Activated naive CD4-positive, alpha-beta T cell treated with anti-CD3 and anti-CD28 coated beads, Interleukin-2, amount 10 ng/mL, durations not matched to agents 7 days and 5 days (primary cell): ENCODE measurements at regions not wholly inside any gene's neighbourhood (a gene's known extent, or its start where the extent isn't known, plus 50 kb on each side); places are given as distances from the start of the nearest gene placed in this dataset.
"Not testable (repeated sequence)": the region's sequence is repeated elsewhere in the genome, so short reads cannot be mapped to it uniquely, and the experiment has no call there.

Experiments used
- CTCF ChIA-PET: fragments of 350-600 bp; sonication (Branson Sonifier 250); formaldehyde crosslinking; loops from one replicate; lab custom pipeline; 2021; ENCODE audit warnings: antibody characterized with exemption; lab: Charles Lee
- DNase-seq: peaks from one replicate; pipeline ENCODE4 v3.0.0-alpha.2; 2020
- H3K27ac Mint-ChIP-seq: one replicate; pipeline ENCODE4 v1.8.0; 2021; ENCODE audit warnings: mild to moderate bottlenecking, moderate library complexity, mixed read lengths
- H3K27me3 Mint-ChIP-seq: one replicate; pipeline ENCODE4 v1.8.0; 2021; ENCODE audit warnings: mild to moderate bottlenecking, mixed read lengths
- H3K36me3 Mint-ChIP-seq: one replicate; pipeline ENCODE4 v1.8.0; 2021; ENCODE audit warnings: mixed read lengths
- H3K4me1 Mint-ChIP-seq: one replicate; pipeline ENCODE4 v1.8.0; 2021; ENCODE audit warnings: mixed read lengths
- H3K4me3 Mint-ChIP-seq: one replicate; pipeline ENCODE4 v1.8.0; 2021; ENCODE audit warnings: mild to moderate bottlenecking, moderate library complexity, mixed read lengths
- H3K9me3 Mint-ChIP-seq: one replicate; pipeline ENCODE4 v1.8.0; 2021; ENCODE audit warnings: mixed read lengths

GRCh38 chr15:84360902-84361301 is 125.3 kb downstream of the GOLGA6L4 start:
- H3K27ac Mint-ChIP-seq, CTCF ChIA-PET, H3K4me1 Mint-ChIP-seq, H3K9me3 Mint-ChIP-seq, DNase-seq, H3K27me3 Mint-ChIP-seq, H3K36me3 Mint-ChIP-seq, H3K4me3 Mint-ChIP-seq: not testable (repeated sequence)

- H3K36me3 Mint-ChIP-seq, CTCF ChIA-PET, H3K4me3 Mint-ChIP-seq, H3K27ac Mint-ChIP-seq, DNase-seq, H3K9me3 Mint-ChIP-seq, H3K4me1 Mint-ChIP-seq: not testable (repeated sequence)
- H3K27me3 Mint-ChIP-seq = peaks cover 20% of the 10 kb centered on the region
These were observed 148.8 kb downstream of the GOLGA6L4 start for GRCh38 chr15:84384421-84384820.

GRCh38 chr15:84387086-84387485 is 151.5 kb downstream of the GOLGA6L4 start:
- H3K4me1 Mint-ChIP-seq = no peaks in the 10 kb centered on the region
- no peak overlapping the region for H3K4me3 Mint-ChIP-seq
- no peak overlapping the region for H3K27ac Mint-ChIP-seq
- no peaks in the 10 kb centered on the region for H3K9me3 Mint-ChIP-seq
- H3K27me3 Mint-ChIP-seq = peaks cover 43% of the 10 kb centered on the region
- no peaks in the 10 kb centered on the region for H3K36me3 Mint-ChIP-seq
- no peak for DNase-seq
- CTCF ChIA-PET = no interaction called here

GRCh38 chr15:84388201-84388600 is 152.6 kb downstream of the GOLGA6L4 start:
- H3K36me3 Mint-ChIP-seq, DNase-seq, H3K4me3 Mint-ChIP-seq, CTCF ChIA-PET, H3K27ac Mint-ChIP-seq, H3K9me3 Mint-ChIP-seq, H3K4me1 Mint-ChIP-seq: not testable (repeated sequence)
- H3K27me3 Mint-ChIP-seq = peaks cover 43% of the 10 kb centered on the region

GRCh38 chr15:84388638-84389037 is 153.1 kb downstream of the GOLGA6L4 start:
- H3K4me3 Mint-ChIP-seq, CTCF ChIA-PET, H3K4me1 Mint-ChIP-seq, H3K36me3 Mint-ChIP-seq, H3K9me3 Mint-ChIP-seq, H3K27ac Mint-ChIP-seq, DNase-seq: not testable (repeated sequence)
- H3K27me3 Mint-ChIP-seq = peaks cover 43% of the 10 kb centered on the region

GRCh38 chr15:84390324-84390723 is 154.8 kb downstream of the GOLGA6L4 start:
- H3K27ac Mint-ChIP-seq, CTCF ChIA-PET, H3K36me3 Mint-ChIP-seq: not testable (repeated sequence)

GRCh38 chr15:84391191-84391590 is 155.6 kb downstream of the GOLGA6L4 start:
- H3K27me3 Mint-ChIP-seq = peaks cover 36% of the 10 kb centered on the region
- H3K36me3 Mint-ChIP-seq = no peaks in the 10 kb centered on the region
- DNase-seq = no peak
- no peaks in the 10 kb centered on the region for H3K4me1 Mint-ChIP-seq
- CTCF ChIA-PET = no interaction called here
- H3K4me3 Mint-ChIP-seq = no peak overlapping the region
- no peak overlapping the region for H3K27ac Mint-ChIP-seq
- H3K9me3 Mint-ChIP-seq = no peaks in the 10 kb centered on the region

More at GRCh38 chr15:84390324-84390723, 154.8 kb downstream of the GOLGA6L4 start:
- not testable (repeated sequence) for DNase-seq, H3K9me3 Mint-ChIP-seq, H3K4me3 Mint-ChIP-seq, H3K4me1 Mint-ChIP-seq
- peaks cover 36% of the 10 kb centered on the region for H3K27me3 Mint-ChIP-seq

- H3K9me3 Mint-ChIP-seq, H3K4me3 Mint-ChIP-seq, H3K27ac Mint-ChIP-seq, DNase-seq, CTCF ChIA-PET, H3K4me1 Mint-ChIP-seq, H3K36me3 Mint-ChIP-seq: not testable (repeated sequence)
- H3K27me3 Mint-ChIP-seq = peaks cover 32% of the 10 kb centered on the region
These were observed 156.4 kb downstream of the GOLGA6L4 start for GRCh38 chr15:84392020-84392419.

GRCh38 chr15:84393386-84393936 is 157.9 kb downstream of the GOLGA6L4 start:
- H3K27ac Mint-ChIP-seq, H3K4me1 Mint-ChIP-seq, H3K36me3 Mint-ChIP-seq, CTCF ChIA-PET, H3K9me3 Mint-ChIP-seq, H3K4me3 Mint-ChIP-seq, DNase-seq: not testable (repeated sequence)
- H3K27me3 Mint-ChIP-seq = peaks cover 28% of the 10 kb centered on the region

- H3K4me1 Mint-ChIP-seq, DNase-seq, H3K27ac Mint-ChIP-seq, H3K36me3 Mint-ChIP-seq, H3K9me3 Mint-ChIP-seq, H3K4me3 Mint-ChIP-seq, CTCF ChIA-PET: not testable (repeated sequence)
- peaks cover 28% of the 10 kb centered on the region for H3K27me3 Mint-ChIP-seq
These were observed 158.4 kb downstream of the GOLGA6L4 start for GRCh38 chr15:84393966-84394365.

- DNase-seq, H3K4me1 Mint-ChIP-seq, H3K36me3 Mint-ChIP-seq, CTCF ChIA-PET, H3K27ac Mint-ChIP-seq, H3K9me3 Mint-ChIP-seq, H3K4me3 Mint-ChIP-seq: not testable (repeated sequence)
- H3K27me3 Mint-ChIP-seq = peaks cover 17% of the 10 kb centered on the region
These were observed 159.8 kb downstream of the GOLGA6L4 start for GRCh38 chr15:84395384-84395783.

GRCh38 chr15:84395881-84396280 is 160.3 kb downstream of the GOLGA6L4 start:
- H3K27ac Mint-ChIP-seq, H3K4me1 Mint-ChIP-seq, H3K4me3 Mint-ChIP-seq, H3K9me3 Mint-ChIP-seq, CTCF ChIA-PET, DNase-seq, H3K36me3 Mint-ChIP-seq: not testable (repeated sequence)
- H3K27me3 Mint-ChIP-seq = peaks cover 13% of the 10 kb centered on the region

- H3K4me3 Mint-ChIP-seq, H3K27ac Mint-ChIP-seq, H3K4me1 Mint-ChIP-seq, H3K9me3 Mint-ChIP-seq, DNase-seq, H3K36me3 Mint-ChIP-seq, CTCF ChIA-PET, H3K27me3 Mint-ChIP-seq: not testable (repeated sequence)
These were observed 161.5 kb downstream of the GOLGA6L4 start for GRCh38 chr15:84397066-84397465.

GRCh38 chr15:84398087-84398486 is 162.5 kb downstream of the GOLGA6L4 start:
- H3K9me3 Mint-ChIP-seq, H3K27ac Mint-ChIP-seq, H3K36me3 Mint-ChIP-seq, DNase-seq, H3K4me1 Mint-ChIP-seq, CTCF ChIA-PET, H3K27me3 Mint-ChIP-seq, H3K4me3 Mint-ChIP-seq: not testable (repeated sequence)

- CTCF ChIA-PET = no interaction called here
- H3K9me3 Mint-ChIP-seq = peaks cover 3% of the 10 kb centered on the region
- H3K27me3 Mint-ChIP-seq = no peaks in the 10 kb centered on the region
- H3K36me3 Mint-ChIP-seq = no peaks in the 10 kb centered on the region
- no peak for DNase-seq
- no peaks in the 10 kb centered on the region for H3K4me1 Mint-ChIP-seq
- H3K4me3 Mint-ChIP-seq = no peak overlapping the region
- no peak overlapping the region for H3K27ac Mint-ChIP-seq
These were observed 163.5 kb downstream of the GOLGA6L4 start for GRCh38 chr15:84398763-84399701.
